ENCODE measurements at regions not wholly inside any gene's neighbourhood (a gene's known extent, or its start where the extent isn't known, plus 50 kb on each side); places are given as distances from the start of the nearest gene placed in this dataset.
"Not testable (repeated sequence)": the region's sequence is repeated elsewhere in the genome, so short reads cannot be mapped to it uniquely, and the experiment has no call there.

DNA sequence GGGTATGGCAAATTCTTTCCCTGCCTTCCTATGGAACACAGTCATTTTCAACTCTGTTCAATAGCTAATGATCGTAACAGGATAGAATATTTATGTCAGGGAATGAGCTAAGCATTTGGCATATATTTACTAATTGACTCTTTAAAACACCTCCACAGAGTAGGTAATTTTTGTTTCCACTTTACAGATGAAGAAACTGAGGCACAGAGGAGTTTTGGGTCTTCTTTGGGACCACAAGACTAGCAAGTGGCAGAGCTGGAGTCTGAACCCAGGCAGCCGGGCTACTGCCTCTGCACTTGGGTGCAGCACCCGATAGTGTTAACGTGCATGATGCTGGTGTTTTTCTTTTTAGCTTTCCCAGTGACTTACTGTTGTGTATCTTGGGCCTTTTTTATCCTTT lies 384.0 kb downstream of the SFMBT2 start:
- no peak for DNase-seq

- peak; percentile 56 for DNase-seq
These were observed 385.5 kb downstream of the SFMBT2 start for GRCh38 chr10:7025296-7025695.

GRCh38 chr10:7015457-7015856 lies 395.4 kb downstream of the SFMBT2 start:
- DNase-seq: no peak

- DNase-seq: no peak
These were observed 396.1 kb downstream of the SFMBT2 start for GRCh38 chr10:7014721-7015120.

DNA sequence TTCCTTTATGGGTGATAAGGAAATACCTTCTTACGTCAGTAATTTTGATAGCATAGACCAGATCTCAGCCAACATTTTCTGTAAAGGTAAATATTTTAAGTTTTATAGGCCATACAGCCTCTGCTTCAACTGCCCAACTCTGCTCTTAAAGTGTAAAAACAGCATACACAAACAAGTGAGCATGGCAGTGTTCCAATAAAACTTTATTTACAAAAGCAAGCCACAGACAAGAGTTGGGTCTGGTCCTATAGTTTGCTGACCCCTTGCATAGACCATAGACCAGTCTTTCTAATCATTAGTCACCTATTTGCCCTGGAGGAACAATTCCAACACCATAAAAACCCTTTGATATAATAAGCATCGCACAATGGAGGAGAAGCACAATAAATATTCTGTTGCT lies 398.8 kb downstream of the SFMBT2 start:
- no peak for DNase-seq

DNA sequence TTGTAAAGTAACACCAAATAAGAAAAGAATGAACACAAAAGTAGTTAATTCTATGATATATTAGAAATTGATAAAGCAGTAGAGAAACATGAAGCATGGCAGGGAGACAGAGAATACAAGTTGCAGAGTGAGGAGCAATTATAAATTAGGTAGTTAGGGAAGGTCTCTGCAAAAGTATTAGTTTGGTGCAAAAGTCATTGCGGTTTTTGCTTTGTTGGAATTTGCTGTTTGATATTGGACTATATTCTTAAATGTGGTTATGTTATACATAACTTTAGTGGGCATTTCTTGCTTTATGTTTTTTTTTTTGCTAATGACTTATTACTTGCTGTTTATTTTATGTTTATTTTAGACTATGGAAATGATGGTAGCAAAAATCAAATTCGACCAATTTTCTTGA lies 402.2 kb downstream of the SFMBT2 start:
- no peak for DNase-seq

DNA sequence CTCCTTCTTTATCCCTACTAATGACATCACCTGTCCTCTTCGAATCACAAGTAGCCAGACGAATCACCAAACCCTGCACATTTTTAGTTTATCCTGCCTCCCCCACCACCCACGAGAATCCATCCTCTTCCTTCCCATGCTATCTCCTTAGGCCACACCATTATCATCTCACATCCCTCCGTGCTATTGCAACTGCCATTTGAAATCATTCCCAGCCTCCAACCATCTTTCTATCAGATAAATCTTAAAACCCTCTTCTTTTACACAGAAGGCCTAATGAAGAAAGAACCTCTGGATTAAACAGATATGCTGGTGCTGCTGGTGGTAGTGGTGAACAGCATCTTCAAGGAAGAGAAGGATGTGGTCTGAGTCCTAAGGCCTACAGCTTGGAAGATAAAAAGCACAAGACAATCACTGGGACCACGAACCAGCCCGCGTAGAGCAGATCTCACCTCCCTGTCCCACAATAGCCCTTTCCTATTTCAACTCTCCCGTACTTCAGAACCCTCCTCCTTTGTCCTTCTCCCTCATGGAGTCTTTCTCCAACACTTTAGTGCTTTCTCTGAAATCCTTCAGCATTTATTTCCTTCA lies 403.1 kb downstream of the SFMBT2 start:
- DNase-seq: no peak

GRCh38 chr10:7006566-7006965 lies 404.3 kb downstream of the SFMBT2 start:
- no peak for DNase-seq

DNA sequence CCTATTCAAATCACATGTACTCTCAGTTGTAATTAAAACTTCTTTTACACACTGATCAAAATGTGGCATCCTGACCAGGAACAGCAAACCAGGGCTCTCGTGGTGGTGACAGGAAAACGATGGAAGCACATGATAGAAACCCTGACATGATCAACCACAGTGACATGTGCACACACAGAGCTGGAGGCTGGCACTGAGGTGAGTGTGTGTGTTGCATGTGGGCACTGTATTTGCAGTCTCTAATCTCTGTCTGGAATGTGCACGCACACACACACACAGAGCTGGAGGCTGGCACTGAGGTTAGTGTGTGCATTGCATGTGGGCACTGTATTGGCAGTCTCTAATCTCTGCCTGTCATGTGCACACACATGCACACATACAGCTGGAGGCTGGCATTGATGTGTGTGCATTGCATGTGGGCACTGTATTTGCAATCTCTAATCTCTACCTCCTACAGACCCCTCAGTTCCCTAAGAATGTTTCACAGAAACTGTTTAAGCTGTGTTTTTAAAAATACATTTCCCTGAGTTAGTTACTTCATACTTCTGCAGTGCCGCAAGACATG lies 406.9 kb downstream of the SFMBT2 start:
- no peak for DNase-seq

- DNase-seq: no peak
These were observed 410.8 kb downstream of the SFMBT2 start for GRCh38 chr10:7000061-7000460.

DNA sequence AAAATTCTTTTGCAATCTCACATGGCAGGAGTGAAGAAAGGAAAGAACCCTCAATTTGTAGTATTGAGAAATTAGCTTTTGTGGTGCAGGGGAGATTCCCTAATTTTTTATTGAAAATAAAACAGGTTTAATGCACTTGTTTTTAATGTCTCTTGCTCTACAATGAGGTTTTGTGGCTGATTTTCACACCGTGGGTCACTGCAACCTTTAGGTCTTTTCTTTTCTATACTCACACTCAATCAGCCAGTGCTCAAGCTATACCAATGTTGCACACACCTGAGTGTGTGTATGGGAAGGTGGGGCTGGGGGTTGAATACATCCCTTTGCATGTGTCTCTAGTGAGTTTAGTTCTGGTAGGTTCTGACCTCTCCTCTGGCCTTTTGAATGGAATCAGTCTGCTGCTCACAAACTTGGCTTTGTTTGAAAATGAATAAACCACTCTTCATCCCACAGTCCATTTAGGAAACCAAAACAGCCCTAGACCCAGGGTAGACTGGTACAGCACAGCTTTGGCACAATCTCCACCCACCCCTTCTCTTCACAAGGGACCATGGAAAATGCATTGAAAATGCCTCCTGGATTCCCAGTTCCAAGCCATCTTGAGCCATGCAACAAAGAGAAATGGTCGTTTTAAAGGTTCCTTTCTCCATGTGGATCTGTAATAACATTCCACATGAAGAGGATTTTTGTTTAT lies 411.5 kb downstream of the SFMBT2 start:
- no peak for DNase-seq

DNA sequence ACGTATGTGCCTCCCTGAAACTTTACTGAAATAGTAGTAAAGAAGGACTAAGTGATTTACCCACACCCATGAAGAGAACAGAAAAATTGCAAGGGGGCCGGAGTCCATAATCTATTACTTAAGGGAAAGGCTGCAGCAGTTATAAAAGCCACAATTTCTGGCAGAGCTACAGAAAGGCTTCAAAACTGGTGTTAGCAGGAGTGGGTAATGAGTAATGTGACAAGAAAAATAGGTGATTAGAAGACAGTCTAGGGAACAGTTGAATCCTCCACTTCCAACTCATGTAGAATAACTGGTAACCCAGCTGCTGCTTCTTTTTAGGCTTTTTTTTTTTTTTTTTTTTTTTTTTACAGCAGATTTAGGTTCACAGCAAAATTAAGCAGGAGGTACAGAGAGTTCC lies 413.3 kb downstream of the SFMBT2 start:
- DNase-seq: no peak

DNA sequence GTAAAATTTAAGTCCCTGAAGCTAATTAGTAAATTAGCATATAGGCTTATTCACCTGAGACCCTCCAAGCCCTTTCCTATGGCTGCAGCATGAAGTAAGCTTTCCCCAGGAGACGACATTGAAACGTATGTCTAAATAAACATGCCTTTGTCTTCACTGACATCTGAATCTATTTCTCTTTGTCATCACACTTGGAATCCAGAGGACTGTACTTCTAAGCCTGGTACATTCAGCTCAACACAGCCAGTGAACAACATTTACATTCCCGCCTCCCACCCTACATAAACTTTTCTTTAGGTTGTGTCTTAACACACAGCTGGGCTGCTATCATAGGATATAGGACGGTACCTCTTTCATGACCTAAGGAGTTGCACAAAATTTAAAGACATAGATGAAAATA lies 414.4 kb downstream of the SFMBT2 start:
- no peak for DNase-seq

- DNase-seq: peak; percentile 82
These were observed 415.0 kb downstream of the SFMBT2 start for GRCh38 chr10:6995831-6996230.

GRCh38 chr10:6995341-6995740 lies 415.3 kb upstream of the PRKCQ start:
- DNase-seq: no peak

DNA sequence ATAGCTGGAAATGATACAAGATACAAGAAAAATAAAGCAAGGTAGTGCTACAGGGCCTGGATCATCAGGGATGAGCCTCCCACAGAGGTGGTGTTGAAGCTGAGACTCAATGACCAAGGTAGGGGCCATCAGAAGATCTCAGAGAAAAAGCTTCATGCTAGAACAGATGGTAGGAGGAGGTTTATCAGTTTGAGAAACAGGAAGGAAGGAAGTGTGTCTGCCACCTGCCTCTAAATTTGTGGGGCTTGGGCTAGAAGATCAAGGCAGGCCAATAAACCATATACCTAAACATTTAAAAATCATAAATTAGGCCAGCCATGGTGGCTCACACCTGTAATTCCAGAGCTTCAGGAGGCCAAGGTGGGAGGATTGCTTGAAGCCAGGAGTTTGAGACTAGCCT lies 410.8 kb upstream of the PRKCQ start:
- no peak for DNase-seq

DNA sequence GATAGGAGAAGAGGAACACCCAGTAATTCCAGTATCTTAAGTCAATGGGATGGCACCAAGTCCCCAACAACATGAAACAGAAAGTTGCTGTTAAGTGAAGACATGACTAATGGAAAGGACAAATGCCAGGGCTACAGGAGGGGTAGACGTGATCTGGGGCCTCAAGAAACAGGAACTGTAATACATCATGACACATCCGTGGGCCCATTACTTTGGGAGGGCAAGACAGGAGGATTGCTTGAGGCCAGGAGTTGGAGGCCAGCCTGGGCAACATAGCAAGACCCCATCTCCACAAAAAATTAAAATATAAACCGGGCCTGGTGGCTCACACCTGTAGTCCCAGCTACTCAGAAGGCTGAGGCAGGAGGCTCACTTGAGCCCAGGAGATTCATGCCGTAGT lies 408.6 kb upstream of the PRKCQ start:
- DNase-seq: peak; percentile 91

DNA sequence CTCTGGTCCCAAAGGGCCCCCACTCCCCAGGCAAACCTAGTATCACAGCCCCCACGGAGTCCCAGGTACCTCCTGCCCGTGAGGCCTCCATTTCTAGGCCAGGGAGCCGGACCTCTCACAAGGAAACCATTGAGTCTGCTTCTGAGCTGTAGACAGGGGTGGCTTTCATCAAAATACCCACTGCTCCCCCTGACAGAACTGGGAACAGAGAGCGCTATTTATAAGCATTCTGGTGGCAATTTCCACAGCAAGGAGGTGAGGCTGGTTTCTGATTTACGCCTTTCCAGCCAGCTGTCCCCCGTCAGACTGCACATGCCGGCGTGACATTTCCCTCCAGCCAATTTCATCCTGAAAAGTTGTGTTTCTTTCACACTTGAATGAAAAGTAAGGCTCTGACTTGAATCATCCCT lies 407.5 kb upstream of the PRKCQ start:
- DNase-seq: no peak

GRCh38 chr10:6986927-6987326 lies 406.9 kb upstream of the PRKCQ start:
- no peak for DNase-seq

DNA sequence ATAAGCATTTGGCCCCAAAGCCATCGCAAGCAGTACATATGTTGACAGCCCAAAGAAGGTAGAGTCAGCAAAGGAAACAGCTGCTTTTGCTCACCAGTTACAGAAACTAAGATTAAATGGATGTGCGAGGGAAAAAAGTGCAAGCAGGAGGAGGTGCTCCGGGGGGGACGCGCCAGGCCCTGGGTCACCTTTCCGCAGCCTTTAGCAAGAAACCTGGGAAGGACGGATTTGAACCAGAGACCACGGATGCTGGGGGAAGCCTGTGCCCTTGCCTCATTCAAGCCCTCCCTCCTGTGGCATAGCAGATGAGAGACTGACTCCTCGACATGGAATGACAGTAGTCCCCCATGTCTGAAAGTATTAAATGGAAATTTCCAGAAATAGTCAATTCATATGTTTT lies 405.6 kb upstream of the PRKCQ start:
- no peak for DNase-seq

- DNase-seq: no peak
These were observed 404.9 kb upstream of the PRKCQ start for GRCh38 chr10:6984971-6985370.

GRCh38 chr10:6984016-6984415 lies 403.9 kb upstream of the PRKCQ start:
- DNase-seq: not testable (repeated sequence)

- DNase-seq: no peak
These were observed 400.3 kb upstream of the PRKCQ start for GRCh38 chr10:6980353-6980752.

- no peak for DNase-seq
These were observed 399.3 kb upstream of the PRKCQ start for GRCh38 chr10:6979371-6979770.

DNA sequence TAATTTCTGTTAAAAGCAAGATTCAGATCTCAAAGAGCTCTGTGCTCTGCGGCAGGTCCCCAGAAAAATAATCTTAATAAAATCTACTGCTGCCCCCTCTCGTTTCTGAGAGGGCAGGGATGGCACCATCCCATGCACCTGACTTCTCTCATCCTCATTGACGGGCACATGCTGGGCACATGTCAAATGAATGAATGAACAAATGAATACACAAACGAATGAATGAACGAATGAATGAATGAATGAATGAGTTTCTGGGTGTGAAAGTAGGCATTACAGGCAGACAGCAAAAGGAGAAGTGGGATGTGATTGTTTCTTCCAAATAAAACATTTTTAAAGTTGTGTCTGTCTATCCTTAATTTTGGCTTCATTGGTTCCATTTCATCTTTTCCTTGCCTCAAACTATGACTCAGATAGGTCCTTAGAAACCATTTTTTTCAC lies 398.1 kb upstream of the PRKCQ start:
- DNase-seq: no peak
